Trophoblast cell (in vitro differentiated cells and primary cell): ENCODE measurements at regions not wholly inside any gene's neighbourhood (a gene's known extent, or its start where the extent isn't known, plus 50 kb on each side); places are given as distances from the start of the nearest gene placed in this dataset.

Source experiments
- DNase-seq, 2 donors: peaks; one replicate each; pipeline ENCODE4 v3.0.0-alpha.2; 2016
- H2AFZ ChIP-seq: 2 replicates; pipeline ENCODE4 v1.6.1; 2013; ENCODE audit warnings: low read length, moderate library complexity, mild to moderate bottlenecking; ENCODE audit not compliant: insufficient read depth, poor library complexity
- H2AK5ac ChIP-seq: 2 replicates; pipeline ENCODE4 v1.6.1; 2013; ENCODE audit warnings: mild to moderate bottlenecking, low read length
- H2BK120ac ChIP-seq: 2 replicates; pipeline ENCODE4 v1.6.1; 2013; ENCODE audit warnings: low read length, mild to moderate bottlenecking, moderate library complexity; ENCODE audit not compliant: insufficient read depth, poor library complexity
- H2BK12ac ChIP-seq: 2 replicates; pipeline ENCODE4 v1.6.1; 2013; ENCODE audit warnings: mild to moderate bottlenecking, low read length, moderate library complexity
- H2BK5ac ChIP-seq: 2 replicates; pipeline ENCODE4 v1.6.1; 2013; ENCODE audit warnings: low read length, low read depth, moderate library complexity, mild to moderate bottlenecking; ENCODE audit not compliant: poor library complexity
- H3K14ac ChIP-seq: 2 replicates; pipeline ENCODE4 v1.6.1; 2013; ENCODE audit warnings: mild to moderate bottlenecking, low read length
- H3K18ac ChIP-seq: 2 replicates; pipeline ENCODE4 v1.6.1; 2013; ENCODE audit warnings: mild to moderate bottlenecking, low read length
- H3K23ac ChIP-seq: 2 replicates; pipeline ENCODE4 v1.6.1; 2013; ENCODE audit warnings: low read length
- H3K27ac ChIP-seq: 2 replicates; pipeline ENCODE4 v1.5.1; 2013; ENCODE audit warnings: low read depth, mild to moderate bottlenecking, inconsistent platforms, low read length, moderate library complexity
- H3K27me3 ChIP-seq: 2 replicates; pipeline ENCODE4 v1.6.1; 2013; ENCODE audit warnings: inconsistent platforms, mild to moderate bottlenecking, low read length, moderate library complexity; ENCODE audit not compliant: insufficient read depth
- H3K36me3 ChIP-seq, 2 experiments: 1 replicate in 1 of 2; 2 replicates in 1 of 2; pipeline ENCODE4 v1.6.1; 2013; ENCODE audit warnings: low read length in 2 of 2, mild to moderate bottlenecking in 2 of 2, moderate library complexity in 1 of 2; ENCODE audit not compliant: insufficient read depth in 2 of 2, control insufficient read depth in 1 of 2
- H3K4ac ChIP-seq: 2 replicates; pipeline ENCODE4 v1.6.1; 2013; ENCODE audit warnings: low read depth, mild to moderate bottlenecking, low read length, moderate library complexity
- H3K4me1 ChIP-seq, 2 experiments: 1 replicate in 1 of 2; 2 replicates in 1 of 2; pipeline ENCODE4 v1.6.1; 2013; ENCODE audit warnings: low read length in 2 of 2, mild to moderate bottlenecking in 2 of 2, moderate library complexity in 1 of 2; ENCODE audit not compliant: insufficient read depth in 2 of 2, control insufficient read depth in 1 of 2
- H3K4me2 ChIP-seq: 2 replicates; pipeline ENCODE4 v1.6.1; 2013; ENCODE audit warnings: inconsistent platforms, mild to moderate bottlenecking, low read length, moderate library complexity
- H3K4me3 ChIP-seq: 2 replicates; pipeline ENCODE4 v1.5.1; 2013; ENCODE audit warnings: mild to moderate bottlenecking, low read depth, low read length, inconsistent platforms
- H3K79me1 ChIP-seq: one replicate; pipeline ENCODE4 v1.6.1; 2013; ENCODE audit warnings: low read length
- H3K79me2 ChIP-seq: 2 replicates; pipeline ENCODE4 v1.6.1; 2013; ENCODE audit warnings: low read length, mild to moderate bottlenecking; ENCODE audit not compliant: control insufficient read depth, insufficient read depth, poor library complexity
- H3K9ac ChIP-seq: 2 replicates; pipeline ENCODE4 v1.6.1; 2013; ENCODE audit warnings: mild to moderate bottlenecking, low read length
- H3K9me3 ChIP-seq: 2 replicates; pipeline ENCODE4 v1.6.1; 2013; ENCODE audit warnings: low read depth, mild to moderate bottlenecking, control low read depth, inconsistent platforms, low read length; ENCODE audit not compliant: insufficient read depth
- H4K12ac ChIP-seq: 2 replicates; pipeline ENCODE4 v1.6.1; 2013; ENCODE audit warnings: low read depth, mild to moderate bottlenecking, low read length, moderate library complexity
- H4K8ac ChIP-seq: 2 replicates; pipeline ENCODE4 v1.6.1; 2013; ENCODE audit warnings: low read depth, mild to moderate bottlenecking, low read length, moderate library complexity
- H4K91ac ChIP-seq: one replicate; pipeline ENCODE4 v1.6.1; 2013; ENCODE audit warnings: low read depth, mild to moderate bottlenecking, low read length, moderate library complexity
- WGBS: extraction: QIAGEN DNeasy Blood & Tissue Kit; methylation state at CpG from one replicate; pipeline ENCODE4 v1.1.7; 2013; ENCODE audit warnings: missing lambda C conversion rate; ENCODE audit not compliant: insufficient read length, insufficient coverage; ENCODE audit errors: extremely low coverage; 5-methylcytosine and 5-hydroxymethylcytosine counted together

DNA sequence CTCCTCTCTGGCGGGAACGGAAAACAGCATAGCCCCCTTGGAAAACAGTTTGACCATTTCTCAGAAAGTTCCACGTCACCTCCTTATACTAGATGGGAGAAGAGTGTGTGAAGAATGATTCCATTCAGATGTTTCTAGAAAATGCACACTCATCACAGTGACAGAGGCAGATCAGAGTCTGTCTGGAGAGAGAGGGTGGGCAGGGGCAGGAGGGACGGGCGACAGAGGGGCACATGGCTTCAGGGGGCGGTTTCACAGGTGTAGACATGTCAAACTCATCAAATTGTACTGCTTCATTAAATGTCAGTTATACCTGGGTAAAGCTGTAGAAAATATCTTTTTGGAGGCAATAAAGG lies 88.8 kb upstream of the TAF1B start:
- H2BK5ac ChIP-seq, result no peak overlapping the region
- no peak overlapping the region for H3K18ac ChIP-seq
- H3K23ac ChIP-seq, result no peak overlapping the region
- no peak overlapping the region for H4K12ac ChIP-seq
- no peaks in the 10 kb centered on the region for H3K27me3 ChIP-seq
- no peak overlapping the region for H4K91ac ChIP-seq
- H3K9ac ChIP-seq, result no peak overlapping the region
- no peak overlapping the region for H3K27ac ChIP-seq
- no CpG with 5 or more reads among the region's 6 CpGs for WGBS
- H2BK12ac ChIP-seq, result no peak overlapping the region
- no peaks in the 10 kb centered on the region for H3K79me2 ChIP-seq
- no peaks in the 10 kb centered on the region for H3K9me3 ChIP-seq
- H3K79me1 ChIP-seq, result no peaks in the 10 kb centered on the region
- H2BK120ac ChIP-seq, result no peak overlapping the region
- no peak overlapping the region for H3K14ac ChIP-seq
- H3K4me1 ChIP-seq, result peaks cover 6 to 7% of the 10 kb centered on the region in 2 experiments
- no peak overlapping the region for H2AK5ac ChIP-seq
- no peak overlapping the region for H2AFZ ChIP-seq
- no peak overlapping the region for H3K4me2 ChIP-seq
- H3K4ac ChIP-seq, result no peak overlapping the region
- H3K4me3 ChIP-seq, result no peak overlapping the region
- H4K8ac ChIP-seq, result no peak overlapping the region
- DNase-seq, result no peak
- H3K36me3 ChIP-seq, result no peaks in the 10 kb centered on the region

DNA sequence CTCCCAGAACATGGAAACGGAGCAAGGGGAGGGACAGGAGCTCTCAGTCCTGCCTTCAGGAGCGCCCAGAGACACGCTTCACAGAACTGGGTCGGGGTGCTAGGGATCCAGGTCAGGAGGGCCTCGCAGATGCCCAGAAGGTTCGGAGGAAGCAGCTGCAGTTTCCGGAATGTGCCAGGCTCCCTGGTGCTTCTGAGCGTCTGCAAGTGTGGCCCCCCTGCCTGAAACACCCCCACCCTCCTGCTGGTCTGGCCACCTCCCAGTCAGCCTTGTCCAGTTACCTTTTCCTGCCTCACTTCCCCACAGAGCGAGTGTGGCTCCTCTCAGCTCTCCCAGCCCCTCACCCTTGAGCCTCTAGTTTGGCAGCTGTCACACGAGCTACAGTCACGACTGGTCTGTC lies 88.3 kb upstream of the TAF1B start:
- Histone ChIP-seq H3K23ac (no peak overlapping the region), H3K14ac (no peak overlapping the region), H3K4me1 (peaks cover 6 to 7% of the 10 kb centered on the region in 2 experiments), H2BK5ac (no peak overlapping the region), H3K79me2 (no peaks in the 10 kb centered on the region), H3K27ac (no peak overlapping the region), H3K27me3 (no peaks in the 10 kb centered on the region), H4K12ac (no peak overlapping the region), H2BK12ac (no peak overlapping the region), H4K8ac (no peak overlapping the region), H2AK5ac (no peak overlapping the region), H3K4me2 (no peak overlapping the region), H3K36me3 (no peaks in the 10 kb centered on the region), H3K18ac (no peak overlapping the region), H3K9ac (no peak overlapping the region), H4K91ac (no peak overlapping the region), H3K9me3 (no peaks in the 10 kb centered on the region), H3K79me1 (no peaks in the 10 kb centered on the region), H3K4ac (no peak overlapping the region), H2AFZ (no peak overlapping the region), H3K4me3 (no peak overlapping the region), H2BK120ac (no peak overlapping the region)
- no CpG with 5 or more reads among the region's 11 CpGs for WGBS
- no peak for DNase-seq

DNA sequence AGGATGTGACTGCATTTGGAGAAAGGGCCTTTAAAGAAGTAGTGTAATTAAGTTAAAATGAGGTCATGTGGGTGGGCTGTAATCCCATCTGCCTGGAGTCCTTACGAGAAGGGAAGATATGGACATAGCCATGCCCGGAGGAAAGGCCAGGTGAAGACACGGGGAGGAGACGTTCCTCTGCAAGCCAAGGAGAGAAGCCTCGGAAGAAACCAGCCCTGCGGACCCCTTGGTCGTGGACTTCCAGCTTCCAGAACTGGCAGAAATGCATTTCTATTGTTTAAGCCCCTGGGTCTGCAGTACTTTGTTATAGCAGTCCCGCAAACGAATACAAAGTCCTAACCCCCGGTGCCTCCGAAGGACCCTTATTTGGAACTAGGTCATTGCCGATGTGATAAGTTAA lies 87.6 kb upstream of the TAF1B start:
- no peak overlapping the region for H3K4ac ChIP-seq
- no peak overlapping the region for H3K18ac ChIP-seq
- H3K36me3 ChIP-seq, result no peaks in the 10 kb centered on the region
- no peak overlapping the region for H4K91ac ChIP-seq
- H3K4me3 ChIP-seq, result no peak overlapping the region
- WGBS, result no CpG with 5 or more reads among the region's 12 CpGs
- no peaks in the 10 kb centered on the region for H3K79me2 ChIP-seq
- H2AFZ ChIP-seq, result no peak overlapping the region
- DNase-seq, result no peak
- no peaks in the 10 kb centered on the region for H3K79me1 ChIP-seq
- no peaks in the 10 kb centered on the region for H3K9me3 ChIP-seq
- no peak overlapping the region for H3K27ac ChIP-seq
- no peak overlapping the region for H4K8ac ChIP-seq
- H2BK5ac ChIP-seq, result no peak overlapping the region
- H2AK5ac ChIP-seq, result no peak overlapping the region
- no peak overlapping the region for H3K14ac ChIP-seq
- H3K27me3 ChIP-seq, result no peaks in the 10 kb centered on the region
- no peak overlapping the region for H3K9ac ChIP-seq
- no peak overlapping the region for H3K23ac ChIP-seq
- peaks cover 6 to 7% of the 10 kb centered on the region in 2 experiments for H3K4me1 ChIP-seq
- no peak overlapping the region for H2BK12ac ChIP-seq
- no peak overlapping the region for H4K12ac ChIP-seq
- no peak overlapping the region for H2BK120ac ChIP-seq
- H3K4me2 ChIP-seq, result no peak overlapping the region

DNA sequence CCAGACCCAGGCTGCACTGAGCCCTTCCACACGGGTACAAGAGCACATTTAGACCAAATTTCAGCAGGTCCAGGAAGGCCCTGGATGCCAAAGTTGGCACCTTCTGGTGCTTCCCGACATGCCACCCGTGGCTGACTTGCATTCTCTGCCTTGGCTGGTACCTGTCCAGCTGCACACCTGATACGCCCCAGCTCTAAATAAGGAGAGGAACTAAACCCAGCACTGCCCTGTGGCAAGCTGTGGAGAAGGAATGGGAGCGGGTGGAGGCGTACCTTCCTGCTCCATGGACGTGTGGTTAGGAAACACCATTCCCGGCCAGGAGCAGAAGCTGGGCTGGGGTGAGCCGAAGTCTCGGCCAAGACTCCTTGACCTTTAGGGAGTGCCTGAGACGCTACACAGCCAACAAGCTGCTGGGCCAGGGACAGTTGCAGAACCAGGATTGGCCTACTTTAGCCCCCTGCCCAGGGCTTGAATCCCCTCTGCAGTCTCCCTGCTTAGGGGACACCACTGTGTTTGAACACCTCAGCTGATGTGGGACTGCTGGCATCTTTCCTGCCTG lies 86.5 kb upstream of the TAF1B start:
- no peak overlapping the region for H4K91ac ChIP-seq
- no peak overlapping the region for H4K8ac ChIP-seq
- H3K27me3 ChIP-seq, result no peaks in the 10 kb centered on the region
- WGBS, result no CpG with 5 or more reads among the region's 11 CpGs
- H3K4me3 ChIP-seq, result no peak overlapping the region
- H4K12ac ChIP-seq, result no peak overlapping the region
- H3K27ac ChIP-seq, result no peak overlapping the region
- H2BK5ac ChIP-seq, result no peak overlapping the region
- H3K4me2 ChIP-seq, result no peak overlapping the region
- H2BK12ac ChIP-seq, result no peak overlapping the region
- H3K9me3 ChIP-seq, result no peaks in the 10 kb centered on the region
- no peak overlapping the region for H3K14ac ChIP-seq
- no peaks in the 10 kb centered on the region for H3K79me1 ChIP-seq
- no peak overlapping the region for H3K9ac ChIP-seq
- no peak for DNase-seq
- no peak overlapping the region for H2AFZ ChIP-seq
- H3K18ac ChIP-seq, result no peak overlapping the region
- no peaks in the 10 kb centered on the region for H3K79me2 ChIP-seq
- peaks cover 6 to 7% of the 10 kb centered on the region in 2 experiments for H3K4me1 ChIP-seq
- H2BK120ac ChIP-seq, result no peak overlapping the region
- no peaks in the 10 kb centered on the region for H3K36me3 ChIP-seq
- no peak overlapping the region for H3K4ac ChIP-seq
- H2AK5ac ChIP-seq, result no peak overlapping the region
- no peak overlapping the region for H3K23ac ChIP-seq
